ENCODE measurements at regions not wholly inside any gene's neighbourhood (a gene's known extent, or its start where the extent isn't known, plus 50 kb on each side); places are given as distances from the start of the nearest gene placed in this dataset.

- H3K27me3 ChIP-seq (ENCODE audit: control insufficient read depth, insufficient read depth, low read length): peaks cover 5% of the 10 kb centered on the region
- no peak overlapping the region for H3K4me3 ChIP-seq (ENCODE audit: low read depth, low read length)
- DNase-seq (ENCODE audit: low read depth): no peak
These were observed 229.5 kb downstream of the TFCP2L1 start for GRCh38 chr2:121055501-121055900.

GRCh38 chr2:121058852-121059558 lies 226.0 kb downstream of the TFCP2L1 start:
- no peak for TF ChIP-seq CTCF (IDR thresholded peaks at IDR 0.05; ENCODE audit: insufficient read depth, low read length, poor library complexity, severe bottlenecking)
- DNase-seq (ENCODE audit: low read depth): no peak
- no peaks in the 10 kb centered on the region for H3K36me3 ChIP-seq (ENCODE audit: control insufficient read depth, insufficient read depth, low read length)
- H3K27me3 ChIP-seq (ENCODE audit: control insufficient read depth, insufficient read depth, low read length): peaks cover 15% of the 10 kb centered on the region
- H3K4me3 ChIP-seq (ENCODE audit: low read depth, low read length): no peak overlapping the region

More at GRCh38 chr2:121055501-121055900, 229.5 kb downstream of the TFCP2L1 start:
- H3K36me3 ChIP-seq (ENCODE audit: control insufficient read depth, insufficient read depth, low read length): no peaks in the 10 kb centered on the region
- TF ChIP-seq CTCF (IDR thresholded peaks at IDR 0.05; ENCODE audit: insufficient read depth, low read length, poor library complexity, severe bottlenecking): no peak

- no peak overlapping the region for H3K4me3 ChIP-seq (ENCODE audit: low read depth, low read length)
- peaks cover 20% of the 10 kb centered on the region for H3K27me3 ChIP-seq (ENCODE audit: control insufficient read depth, insufficient read depth, low read length)
- H3K36me3 ChIP-seq (ENCODE audit: control insufficient read depth, insufficient read depth, low read length): no peaks in the 10 kb centered on the region
- DNase-seq (ENCODE audit: low read depth): no peak
- TF ChIP-seq CTCF (IDR thresholded peaks at IDR 0.05; ENCODE audit: insufficient read depth, low read length, poor library complexity, severe bottlenecking): no peak
These were observed 225.1 kb downstream of the TFCP2L1 start for GRCh38 chr2:121059651-121060649.

GRCh38 chr2:121061633-121062032 lies 223.4 kb downstream of the TFCP2L1 start:
- H3K36me3 ChIP-seq (ENCODE audit: control insufficient read depth, insufficient read depth, low read length): no peaks in the 10 kb centered on the region
- TF ChIP-seq CTCF (IDR thresholded peaks at IDR 0.05; ENCODE audit: insufficient read depth, low read length, poor library complexity, severe bottlenecking): no peak

GRCh38 chr2:121063471-121063870 lies 221.5 kb downstream of the TFCP2L1 start:
- no peak overlapping the region for H3K4me3 ChIP-seq (ENCODE audit: low read depth, low read length)
- no peak for DNase-seq (ENCODE audit: low read depth)
- H3K36me3 ChIP-seq (ENCODE audit: control insufficient read depth, insufficient read depth, low read length): no peaks in the 10 kb centered on the region
- H3K27me3 ChIP-seq (ENCODE audit: control insufficient read depth, insufficient read depth, low read length): peaks cover 31% of the 10 kb centered on the region
- TF ChIP-seq CTCF (IDR thresholded peaks at IDR 0.05; ENCODE audit: insufficient read depth, low read length, poor library complexity, severe bottlenecking): no peak

More at GRCh38 chr2:121061633-121062032, 223.4 kb downstream of the TFCP2L1 start:
- DNase-seq (ENCODE audit: low read depth): no peak
- H3K4me3 ChIP-seq (ENCODE audit: low read depth, low read length): no peak overlapping the region
- peaks cover 33% of the 10 kb centered on the region for H3K27me3 ChIP-seq (ENCODE audit: control insufficient read depth, insufficient read depth, low read length)

Measured in kidney epithelial cell (primary cell).